Inflammatory macrophage (primary cell): ENCODE measurements at regions not wholly inside any gene's neighbourhood (a gene's known extent, or its start where the extent isn't known, plus 50 kb on each side); places are given as distances from the start of the nearest gene placed in this dataset.

ENCODE experiments used
- DNase-seq, 2 donors: peaks; one replicate each; pipeline ENCODE4 v3.0.0-alpha.2; 2020 to 2022

GRCh38 chr6:43869079-43869710 is 99.2 kb downstream of the VEGFA start:
- DNase-seq, result no peak

DNA sequence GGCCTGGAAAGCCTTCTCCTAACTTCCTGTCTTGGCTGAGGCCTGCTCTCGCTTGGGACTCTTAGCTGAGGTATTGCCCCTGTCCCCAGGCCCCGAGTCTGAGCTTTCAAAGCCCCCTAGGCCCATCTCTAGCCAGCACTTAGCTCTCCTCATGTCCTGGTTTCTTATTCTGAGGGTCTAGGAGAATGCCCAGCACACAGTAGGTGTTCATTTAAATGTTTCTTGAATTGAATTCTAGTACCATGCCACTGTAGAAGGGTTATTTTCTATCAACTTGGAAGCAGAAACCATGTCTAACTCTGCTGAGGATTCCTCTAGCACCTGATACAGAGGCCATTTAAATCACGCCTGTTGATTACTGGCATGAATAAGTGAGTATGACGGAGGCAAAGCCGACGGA is 98.5 kb downstream of the VEGFA start:
- DNase-seq, result no peak

- DNase-seq, result no peak
Measured at GRCh38 chr6:43867996-43868395, 98.0 kb downstream of the VEGFA start.

DNA sequence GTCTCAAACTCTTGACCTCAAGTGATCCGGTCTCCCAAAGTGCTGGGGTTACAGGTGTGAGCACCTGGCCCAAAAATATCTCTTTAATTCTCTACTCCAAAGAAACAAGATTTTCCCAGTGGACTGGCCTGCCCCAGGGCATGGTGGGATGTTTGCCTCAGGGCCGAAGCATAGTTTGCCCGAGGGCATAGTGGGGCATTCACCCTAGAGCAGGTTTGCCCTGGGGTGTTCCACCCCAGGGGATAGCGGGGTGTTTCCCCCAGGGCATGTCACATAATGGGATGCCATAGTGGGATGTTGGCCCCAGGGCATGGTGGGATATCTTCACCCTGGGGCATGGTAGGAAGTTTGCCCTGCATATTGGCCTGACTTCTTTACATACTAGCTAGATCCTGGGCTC is 97.2 kb downstream of the VEGFA start:
- DNase-seq, result no peak

- no peak for DNase-seq
Measured at GRCh38 chr6:43865932-43866645, 96.1 kb downstream of the VEGFA start.

- no peak for DNase-seq
Measured at GRCh38 chr6:43865086-43865485, 95.1 kb downstream of the VEGFA start.

GRCh38 chr6:43862925-43863324 is 92.9 kb downstream of the VEGFA start:
- DNase-seq, result peak; percentile 34 to 45

DNA sequence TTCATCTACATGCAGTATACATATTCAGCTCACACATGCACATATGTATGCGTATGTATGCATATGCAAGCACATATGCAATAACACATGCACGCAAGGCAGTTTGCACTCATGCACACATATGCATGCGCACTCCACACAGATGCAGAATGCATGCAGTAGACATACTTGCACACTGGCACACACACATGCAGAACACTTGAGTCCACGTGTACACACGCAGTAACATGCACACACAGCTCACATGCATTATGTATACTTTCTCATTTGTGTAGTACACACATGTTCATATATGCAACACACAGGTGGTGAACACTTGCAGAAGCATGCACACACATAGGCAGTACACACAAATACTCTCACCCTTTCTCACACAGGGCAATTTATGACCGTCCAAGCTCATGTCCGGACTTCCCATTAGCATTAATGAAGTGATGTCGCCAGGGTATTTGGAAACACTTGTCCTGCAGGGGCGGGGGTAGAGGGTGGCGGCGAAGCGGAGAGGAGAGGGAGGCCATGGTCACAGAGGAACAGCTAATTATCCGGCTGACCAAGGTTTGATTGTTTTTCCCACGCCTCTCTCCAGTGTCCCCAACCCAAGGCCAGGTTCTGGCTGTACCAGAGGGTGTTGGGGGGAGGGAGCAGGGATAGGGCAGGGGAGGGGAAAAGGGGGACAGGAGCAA is 91.3 kb downstream of the VEGFA start:
- DNase-seq, result peak; percentile 14 to 23

GRCh38 chr6:43860285-43860684 is 90.3 kb downstream of the VEGFA start:
- no peak for DNase-seq

DNA sequence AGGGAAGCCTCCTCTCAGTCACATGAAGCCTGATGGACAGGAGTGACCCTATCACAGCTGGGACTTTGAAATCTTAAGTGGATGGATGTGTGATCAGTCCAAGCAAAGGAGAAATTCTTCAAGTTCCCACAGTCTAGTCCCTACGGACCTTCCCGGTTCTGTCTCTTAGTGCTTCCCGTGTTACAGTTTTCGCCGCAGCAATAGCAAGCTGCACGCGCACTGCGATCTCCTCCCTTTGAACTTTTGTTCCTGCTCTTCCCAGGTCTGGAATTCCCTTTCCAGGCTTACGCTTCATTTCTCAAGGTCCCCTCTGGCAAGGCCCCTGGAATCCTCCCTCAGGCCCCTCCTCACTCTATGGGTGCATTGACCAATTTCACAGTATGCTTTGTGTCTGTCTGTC is 89.2 kb downstream of the VEGFA start:
- DNase-seq, result no peak

DNA sequence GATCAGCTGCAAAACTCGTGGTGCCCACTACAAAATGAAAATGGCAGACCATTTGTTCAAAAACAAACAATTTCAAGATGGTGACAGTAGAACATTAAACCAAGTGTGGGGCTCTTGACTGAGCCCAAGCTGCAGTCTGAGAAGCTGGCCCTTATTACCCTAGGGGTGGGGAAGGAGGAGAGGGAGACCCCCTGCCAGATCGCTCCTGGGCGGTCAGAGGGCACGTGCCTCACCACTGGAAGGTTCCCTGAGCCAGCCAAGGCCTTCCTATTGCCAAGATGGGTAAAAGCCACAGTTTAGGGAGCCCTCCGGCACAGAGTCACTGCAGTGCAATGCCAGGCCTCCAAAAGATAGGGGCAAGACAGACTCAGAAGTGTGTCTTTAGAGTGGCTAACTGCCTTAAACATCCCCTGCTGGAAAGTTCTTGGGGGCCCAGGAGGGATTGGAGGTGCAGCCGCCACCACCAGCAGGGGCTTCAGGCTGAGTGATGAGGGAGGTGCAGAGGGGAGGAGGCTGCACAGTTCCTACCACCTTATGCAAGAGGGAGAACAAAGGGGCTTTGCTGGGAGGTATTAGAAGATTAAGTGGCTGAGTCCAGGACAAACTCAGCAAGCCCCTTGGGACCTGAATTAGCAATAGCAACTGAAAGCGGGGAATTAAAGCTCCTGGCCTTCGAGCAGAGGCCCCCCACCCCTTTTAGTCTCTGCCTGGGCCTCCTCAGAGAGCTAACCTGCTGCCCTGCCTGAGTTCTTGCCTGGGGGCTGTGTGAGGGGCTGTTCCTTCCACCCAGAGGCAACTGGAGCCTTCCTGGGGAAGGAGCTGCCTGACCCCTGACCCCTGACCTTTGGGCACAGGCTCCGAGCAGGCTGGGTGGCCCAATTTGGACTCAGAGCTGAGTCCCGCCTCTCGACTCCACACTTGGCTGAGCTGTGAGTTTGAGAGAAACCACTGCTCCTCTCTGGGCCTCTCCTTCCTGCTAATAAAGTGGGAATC is 88.4 kb downstream of the VEGFA start:
- DNase-seq, result no peak

DNA sequence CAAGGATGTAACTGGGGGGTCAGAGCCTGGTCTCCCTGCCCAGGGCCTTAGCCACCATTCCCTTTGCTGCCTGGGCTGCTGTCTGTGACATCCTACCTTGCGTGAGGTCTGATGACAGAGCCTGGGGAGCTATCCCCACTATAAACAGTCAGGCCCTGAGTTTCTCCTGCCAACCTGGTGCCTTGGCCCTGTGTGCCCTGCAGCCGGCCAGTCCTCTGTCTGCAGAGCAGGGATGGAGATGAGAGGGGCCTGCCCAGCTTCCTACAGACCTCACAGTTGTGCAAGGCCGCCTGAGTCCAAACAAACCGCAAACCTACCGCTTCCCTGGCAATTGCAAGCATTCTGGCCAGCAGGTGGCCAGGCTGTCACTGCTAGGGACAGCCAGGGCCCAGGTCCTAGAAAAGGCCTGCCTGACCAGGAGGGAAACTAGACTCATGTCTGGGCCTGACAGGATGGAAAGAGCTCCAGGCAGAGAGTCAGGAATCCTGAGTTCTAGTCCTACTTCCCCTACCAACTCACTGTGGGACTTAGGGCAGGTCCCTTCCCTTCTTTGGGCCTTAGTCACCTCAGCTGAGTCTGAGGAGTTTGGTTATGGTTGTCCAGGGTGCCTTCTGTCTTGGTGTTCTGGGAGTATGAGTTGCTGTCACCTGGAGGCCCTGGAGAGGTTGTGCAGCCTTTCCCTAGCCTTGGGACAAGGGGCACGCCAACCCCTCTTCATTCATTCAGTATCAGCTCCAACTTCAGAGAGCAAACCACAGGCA is 86.2 kb downstream of the VEGFA start:
- peak; percentile 7 to 15 for DNase-seq

DNA sequence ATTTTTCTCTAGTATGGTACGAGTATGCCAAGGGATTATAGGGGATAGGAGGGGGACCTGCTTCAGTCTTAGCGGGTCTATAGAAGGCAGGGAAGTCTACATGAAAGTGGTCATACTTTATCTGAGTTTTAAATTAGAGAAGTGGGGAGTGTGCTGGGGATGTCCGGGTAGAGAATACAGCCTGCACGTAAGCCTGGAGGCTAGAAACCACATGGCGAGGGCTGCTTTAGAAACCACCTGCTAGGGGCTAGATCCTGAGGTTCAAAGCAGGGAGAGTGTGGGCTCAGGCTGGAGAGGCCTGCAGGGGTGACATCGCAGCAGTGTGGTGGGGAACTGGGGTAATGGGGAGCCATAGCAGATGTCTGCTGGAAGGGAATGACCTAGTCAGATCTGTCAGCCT is 85.2 kb downstream of the VEGFA start:
- no peak for DNase-seq

GRCh38 chr6:43853066-43853650 is 83.1 kb downstream of the VEGFA start:
- DNase-seq, result no peak

- no peak for DNase-seq
Measured at GRCh38 chr6:43852350-43852864, 82.4 kb downstream of the VEGFA start.

GRCh38 chr6:43851204-43851865 is 81.3 kb downstream of the VEGFA start:
- no peak for DNase-seq

GRCh38 chr6:43850314-43851203 is 80.5 kb downstream of the VEGFA start:
- no peak for DNase-seq

GRCh38 chr6:43849844-43850243 is 79.8 kb downstream of the VEGFA start:
- DNase-seq, result no peak

DNA sequence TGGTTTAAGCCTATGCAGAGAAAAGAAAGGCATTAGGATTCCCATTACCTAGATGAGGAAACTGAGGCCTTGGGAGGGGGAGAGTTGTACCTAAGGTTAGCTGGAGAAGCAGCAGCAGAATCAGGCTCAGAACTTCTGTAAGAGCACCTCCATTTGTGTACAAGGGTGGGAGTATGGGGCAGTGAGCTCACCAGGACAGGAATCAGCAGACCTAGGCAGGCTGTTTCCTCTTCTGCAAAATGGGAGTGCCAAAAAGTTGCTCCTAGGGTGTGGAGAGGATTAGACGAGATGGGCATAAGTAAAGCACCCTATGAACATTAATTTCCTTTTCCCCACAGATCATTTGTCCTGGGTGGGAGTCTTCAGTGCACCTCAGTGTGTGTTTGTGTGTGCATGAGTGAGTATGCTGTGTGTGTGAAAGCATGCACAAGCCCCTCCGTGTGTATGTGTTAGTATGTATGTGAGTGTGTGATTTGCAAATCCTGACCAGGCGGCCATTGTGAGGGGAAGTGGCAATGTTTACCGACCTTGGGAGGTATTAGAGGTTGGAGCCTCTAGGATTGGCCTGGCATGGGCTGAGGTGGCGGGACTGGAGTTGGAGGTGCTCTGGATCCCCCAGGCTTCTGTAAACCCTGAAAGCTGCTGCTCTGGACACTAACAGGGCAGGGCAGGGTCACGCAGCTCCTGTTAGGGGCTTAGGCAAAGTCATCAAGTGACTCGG is 78.8 kb downstream of the VEGFA start:
- peak; percentile 25 to 58 for DNase-seq
